ENCODE measurements at regions not wholly inside any gene's neighbourhood (a gene's known extent, or its start where the extent isn't known, plus 50 kb on each side); places are given as distances from the start of the nearest gene placed in this dataset.
"Not testable (repeated sequence)": the region's sequence is repeated elsewhere in the genome, so short reads cannot be mapped to it uniquely, and the experiment has no call there.

DNA sequence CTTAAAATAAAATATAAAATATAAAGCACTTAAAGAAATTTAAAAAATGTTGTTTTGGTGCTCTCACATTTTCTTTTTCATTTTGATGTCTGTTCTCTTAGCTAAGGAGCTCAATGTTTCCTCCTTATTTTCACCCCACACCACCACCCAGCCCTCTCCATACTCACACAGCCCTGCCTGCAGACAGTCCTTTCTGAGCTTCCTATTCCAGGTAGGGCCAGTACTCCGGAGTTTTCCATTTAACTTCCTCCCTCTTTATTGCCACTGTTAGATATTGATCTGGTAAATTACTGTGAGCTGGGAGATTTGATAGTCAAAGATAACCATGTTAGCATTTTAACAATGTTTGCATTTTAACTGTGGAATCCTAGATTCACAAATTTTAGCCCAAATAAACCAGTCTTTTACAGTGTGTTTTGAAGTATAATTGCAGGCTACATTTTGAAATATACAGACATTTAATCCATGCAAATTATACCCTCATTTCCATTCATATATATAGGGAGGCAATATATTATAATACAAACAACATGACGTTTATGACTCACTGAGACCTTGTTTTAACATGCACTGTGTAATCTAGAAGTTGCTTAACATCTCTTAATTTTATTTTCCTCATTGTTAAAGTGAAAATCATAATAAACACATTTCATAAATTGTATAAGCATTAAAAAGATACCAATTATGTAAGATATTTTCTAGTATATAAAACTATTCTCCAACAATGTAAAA is 927.1 kb downstream of the NR2F1-AS1 start:
- DNase-seq (ENCODE audit: low read depth) = no peak

DNA sequence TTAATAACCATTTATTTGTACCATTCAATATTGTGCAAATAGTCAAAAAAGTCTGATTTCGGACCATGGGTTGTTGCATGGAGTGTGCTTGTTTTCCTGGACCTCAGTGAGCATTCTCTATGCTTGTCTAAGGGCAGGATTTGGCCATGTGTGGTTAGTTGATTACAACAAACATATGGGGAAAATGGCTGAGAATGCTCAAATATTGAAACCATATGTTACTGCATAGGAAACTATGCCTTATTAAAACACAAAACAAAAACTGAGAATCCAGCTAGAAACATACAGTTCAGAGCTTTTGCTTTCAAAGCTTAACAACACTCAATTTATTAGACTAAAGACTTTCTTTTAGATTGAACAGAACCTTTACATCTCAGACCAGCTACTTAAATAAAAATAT is 928.3 kb downstream of the NR2F1-AS1 start:
- no peak for DNase-seq (ENCODE audit: low read depth)

DNA sequence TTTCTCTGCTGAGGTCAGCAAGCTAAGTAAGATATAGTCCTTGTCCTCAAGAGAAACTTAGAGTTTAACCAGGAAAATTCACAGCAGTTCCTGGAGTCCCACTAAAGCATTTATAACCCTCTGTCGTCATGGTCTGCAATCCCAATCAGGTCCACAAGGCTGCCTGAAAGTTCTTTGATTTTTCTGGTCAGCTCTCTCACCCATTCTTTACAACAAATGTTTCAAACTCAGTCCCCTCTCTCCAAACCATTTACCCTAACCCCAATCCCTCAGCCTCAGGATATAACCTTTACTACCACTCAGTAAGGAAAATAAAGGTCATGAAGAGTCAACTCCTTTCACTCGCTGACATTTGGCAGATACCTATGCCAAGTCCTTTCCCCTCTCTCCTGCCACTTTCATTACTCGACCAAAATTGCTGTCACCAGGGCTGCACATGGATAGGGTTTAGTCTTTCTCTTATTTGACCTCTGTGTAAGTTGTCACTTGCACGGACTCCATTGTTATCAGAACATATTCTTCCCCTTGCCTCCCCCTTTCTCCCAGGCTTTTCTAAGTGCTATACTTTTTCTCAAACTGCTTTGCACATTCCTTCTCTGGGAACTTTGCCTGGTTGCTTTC is 936.6 kb downstream of the NR2F1-AS1 start:
- DNase-seq (ENCODE audit: low read depth) = no peak

DNA sequence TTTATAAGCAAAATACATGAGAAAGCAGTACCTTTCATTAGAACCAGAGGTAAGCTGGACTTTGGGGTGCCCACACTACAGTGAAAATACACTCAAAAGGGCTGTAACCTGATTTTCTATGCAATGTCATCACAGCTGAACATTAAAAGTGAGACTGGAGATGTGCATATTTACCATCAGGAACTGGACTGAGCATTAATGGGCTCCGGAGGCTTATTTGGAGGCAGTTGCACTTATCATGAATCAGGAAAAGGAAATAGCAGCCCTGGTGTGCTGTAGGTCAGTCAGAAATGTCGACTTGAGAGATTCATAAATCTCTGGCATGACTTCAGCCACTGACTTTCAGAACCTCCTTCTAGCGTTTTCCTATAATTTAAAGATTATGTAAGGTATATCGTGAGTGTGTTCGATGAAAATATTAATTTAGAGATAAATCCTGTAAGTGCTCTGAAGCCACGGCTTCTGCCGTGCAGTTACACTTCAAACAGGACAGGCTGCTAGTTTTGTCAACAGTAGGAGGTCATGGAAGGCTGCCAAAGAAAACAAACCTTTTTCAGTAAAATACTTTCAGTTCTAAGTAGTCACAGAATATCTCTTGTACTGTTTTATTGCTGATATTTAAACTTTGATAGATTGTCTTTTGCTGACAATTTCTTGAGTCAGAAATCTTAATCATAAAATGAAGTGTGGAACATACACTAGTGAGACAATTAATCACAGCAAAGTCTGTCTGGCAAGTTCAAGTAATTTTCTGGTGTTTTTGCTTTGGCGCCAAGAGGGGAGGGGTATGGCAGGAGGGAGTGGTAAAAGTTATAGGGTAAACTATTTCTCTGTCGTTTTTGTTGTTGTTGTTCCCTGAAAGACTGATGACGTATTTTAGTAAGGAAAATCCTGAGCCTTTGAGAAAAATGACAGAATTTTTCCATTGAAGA is 939.7 kb downstream of the NR2F1-AS1 start:
- peak; percentile 67 for DNase-seq (ENCODE audit: low read depth)

DNA sequence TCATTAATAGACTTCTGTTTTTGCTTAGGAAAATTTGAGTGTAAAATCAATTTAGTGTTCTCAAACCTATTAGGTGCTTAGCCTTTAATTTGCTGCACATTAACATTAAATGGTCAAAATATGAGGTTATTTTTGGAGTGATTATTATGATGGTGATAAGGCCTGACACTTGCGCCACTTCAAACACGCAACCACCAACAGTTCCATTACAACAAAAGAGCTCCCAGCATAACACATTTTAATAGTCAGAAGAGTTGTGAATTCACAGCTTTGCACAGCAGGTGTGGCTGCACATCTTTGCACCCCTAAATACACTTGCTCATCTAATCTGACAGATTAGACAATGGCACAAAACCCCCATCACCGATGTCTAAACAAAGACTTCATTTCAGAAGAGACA is 940.7 kb downstream of the NR2F1-AS1 start:
- no peak for DNase-seq (ENCODE audit: low read depth)

DNA sequence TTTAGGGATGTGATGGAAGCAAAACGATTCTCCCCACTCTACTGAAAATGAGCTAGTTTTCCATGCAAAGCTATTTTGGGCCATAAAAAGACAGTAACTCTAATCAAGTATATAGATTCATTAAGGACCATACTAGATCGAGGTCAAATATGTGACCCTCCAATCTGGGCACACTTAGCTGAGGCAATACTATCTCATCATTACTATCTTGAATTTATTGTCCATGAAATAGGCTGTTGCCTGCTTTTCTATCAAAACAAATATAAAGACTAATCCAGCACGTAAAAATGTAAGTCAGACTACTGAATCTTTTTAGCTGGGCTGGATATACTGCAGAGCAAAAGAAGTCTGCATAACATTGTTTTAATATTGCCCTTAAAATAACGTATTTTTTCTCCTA is 943.1 kb downstream of the NR2F1-AS1 start:
- DNase-seq (ENCODE audit: low read depth) = no peak

DNA sequence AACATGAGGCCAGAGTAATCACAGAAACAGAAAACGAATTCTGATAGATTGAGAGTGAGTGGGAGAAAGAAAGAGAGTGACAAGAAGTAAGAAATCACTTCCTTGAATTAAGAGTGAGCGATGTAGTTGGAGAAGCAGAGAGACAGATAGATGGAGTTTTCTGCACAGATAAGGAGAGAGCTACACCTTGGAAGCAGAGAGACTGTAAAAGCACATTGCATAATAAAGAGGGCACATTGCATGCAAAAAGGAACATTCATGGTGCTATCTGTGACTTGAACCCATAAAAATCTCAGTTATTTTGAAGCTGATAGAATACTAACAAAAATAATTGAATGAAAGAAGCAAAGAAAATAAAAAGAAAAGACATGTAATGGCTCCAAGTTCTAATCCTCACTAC is 943.8 kb downstream of the NR2F1-AS1 start:
- no peak for DNase-seq (ENCODE audit: low read depth)

DNA sequence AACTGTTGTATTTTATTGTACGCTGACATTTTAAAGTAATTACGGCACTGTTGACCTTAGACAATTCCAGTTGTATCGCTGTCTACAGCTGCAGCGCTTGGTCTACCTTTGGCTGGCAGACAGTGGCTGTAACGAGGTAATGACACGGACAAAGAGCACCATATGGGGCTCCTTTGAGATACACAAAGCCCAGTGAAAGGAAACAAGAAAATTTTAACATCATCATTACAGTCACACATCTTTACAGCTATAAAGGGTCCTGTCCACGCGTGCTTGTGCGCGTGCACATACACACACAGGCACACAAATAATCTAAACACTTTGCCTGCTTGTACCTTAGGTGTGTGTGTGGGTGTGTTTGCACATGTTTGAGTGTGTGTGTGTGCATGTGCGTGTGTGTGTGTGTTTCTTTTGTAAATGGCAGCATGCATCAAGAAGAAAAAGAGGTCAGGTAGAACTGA is 946.0 kb downstream of the NR2F1-AS1 start:
- no peak for DNase-seq (ENCODE audit: low read depth)

DNA sequence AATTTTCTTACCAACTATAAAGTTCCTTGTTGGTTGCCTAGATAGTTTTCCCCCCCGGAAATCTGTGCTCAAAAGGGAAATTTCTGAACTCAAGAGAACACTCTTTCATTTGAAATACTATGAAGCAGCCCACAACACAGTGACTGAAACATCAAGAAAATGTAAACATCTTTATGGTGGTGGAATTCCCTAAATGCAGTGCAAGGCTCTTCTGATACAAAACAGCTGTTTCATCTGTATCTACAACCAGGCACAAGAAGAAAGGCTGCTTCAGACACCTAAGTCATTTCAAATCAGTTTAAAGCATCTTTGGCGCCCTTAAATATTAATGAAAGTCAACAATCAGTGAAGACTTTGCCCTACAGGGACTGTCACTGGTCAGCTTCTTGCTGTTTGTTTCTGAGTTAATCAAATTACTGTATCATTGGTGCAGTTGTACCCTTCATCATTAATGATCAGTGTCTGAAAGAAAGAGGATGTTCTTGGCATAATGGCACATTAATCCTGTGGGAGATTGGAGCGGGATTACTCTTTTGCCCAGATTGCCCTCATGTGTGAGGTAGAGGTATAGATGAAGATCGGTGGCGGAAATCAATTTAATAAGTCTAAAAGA is 947.0 kb downstream of the NR2F1-AS1 start:
- DNase-seq (ENCODE audit: low read depth) = no peak

DNA sequence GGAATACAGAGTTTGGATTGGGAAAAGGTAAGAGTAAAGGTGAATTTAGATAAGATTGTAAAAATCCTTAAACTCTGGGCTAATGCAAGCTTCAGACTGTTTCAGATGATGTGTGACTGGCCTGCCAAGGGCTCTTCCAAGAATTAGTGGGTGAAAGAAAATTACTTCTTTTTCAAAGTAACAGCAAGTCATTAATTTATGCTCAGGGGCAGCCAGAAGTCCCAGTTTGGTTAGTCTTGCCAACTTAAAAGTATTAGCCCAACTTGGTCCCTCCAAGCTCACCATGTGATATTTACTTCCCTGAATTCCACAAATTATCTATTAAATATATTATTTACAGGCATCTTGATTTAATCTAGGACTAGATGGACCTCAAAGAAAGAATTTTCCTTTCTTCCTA is 947.8 kb downstream of the NR2F1-AS1 start:
- no peak for DNase-seq (ENCODE audit: low read depth)

DNA sequence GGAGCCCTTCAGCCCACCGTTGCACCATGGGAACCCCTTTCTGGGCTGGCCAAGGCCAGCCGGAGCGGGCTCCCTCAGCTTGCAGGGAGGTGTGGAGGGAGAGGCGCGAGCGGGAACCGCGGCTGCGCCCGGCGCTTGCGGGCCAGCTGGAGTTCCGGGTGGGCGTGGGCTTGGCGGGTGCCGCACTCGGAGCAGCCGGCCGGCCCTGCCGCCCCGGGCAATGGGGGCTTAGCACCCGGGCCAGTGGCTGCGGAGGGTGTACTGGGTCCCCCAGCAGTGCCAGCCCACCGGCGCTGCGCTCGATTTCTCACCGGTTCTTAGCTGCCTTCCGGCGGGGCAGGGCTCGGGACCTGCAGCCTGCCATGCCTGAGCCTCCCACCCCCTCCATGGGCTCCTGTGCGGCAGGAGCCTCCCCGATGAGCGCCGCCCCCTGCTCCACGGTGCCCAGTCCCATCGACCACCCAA is 949.8 kb downstream of the NR2F1-AS1 start:
- not testable (repeated sequence) for DNase-seq (ENCODE audit: low read depth)

DNA sequence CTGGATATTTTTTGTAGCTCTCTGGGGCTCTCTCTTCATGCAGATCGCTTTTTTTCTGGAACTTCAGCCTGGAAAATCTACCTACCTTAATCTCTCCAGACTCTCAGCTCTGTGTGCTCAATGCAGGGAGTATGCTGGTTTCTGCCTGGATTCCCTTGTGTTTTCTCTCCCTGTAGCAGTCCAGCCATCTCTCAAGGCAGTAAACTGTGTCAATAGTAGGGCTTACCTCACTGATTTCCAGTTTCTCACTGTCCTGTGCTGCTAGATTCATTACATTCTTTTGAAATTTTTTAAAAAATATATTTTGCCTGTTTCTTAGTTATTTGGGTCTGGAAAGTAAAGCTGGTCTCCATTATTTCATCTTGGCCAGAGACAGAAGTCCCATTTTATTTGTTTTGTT is 951.4 kb downstream of the NR2F1-AS1 start:
- no peak for DNase-seq (ENCODE audit: low read depth)

DNA sequence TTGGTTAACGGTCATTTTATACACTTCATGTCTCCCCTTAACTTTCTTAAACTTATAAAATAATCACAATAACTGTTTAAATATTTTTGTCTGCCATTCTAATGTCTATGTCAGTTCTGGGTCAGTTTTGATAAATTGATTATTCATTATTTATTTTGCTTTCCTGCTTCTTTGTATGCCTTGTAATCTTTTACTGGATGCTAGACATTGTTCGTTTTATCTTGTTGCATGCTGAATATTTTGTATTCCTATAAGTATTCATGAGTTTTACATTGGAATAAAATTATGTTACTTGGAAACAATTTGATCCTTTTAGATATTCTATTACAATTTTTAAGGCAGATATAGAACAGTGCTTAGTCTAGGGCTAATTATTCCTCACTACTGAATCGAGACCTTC is 952.0 kb downstream of the NR2F1-AS1 start:
- DNase-seq (ENCODE audit: low read depth) = no peak

DNA sequence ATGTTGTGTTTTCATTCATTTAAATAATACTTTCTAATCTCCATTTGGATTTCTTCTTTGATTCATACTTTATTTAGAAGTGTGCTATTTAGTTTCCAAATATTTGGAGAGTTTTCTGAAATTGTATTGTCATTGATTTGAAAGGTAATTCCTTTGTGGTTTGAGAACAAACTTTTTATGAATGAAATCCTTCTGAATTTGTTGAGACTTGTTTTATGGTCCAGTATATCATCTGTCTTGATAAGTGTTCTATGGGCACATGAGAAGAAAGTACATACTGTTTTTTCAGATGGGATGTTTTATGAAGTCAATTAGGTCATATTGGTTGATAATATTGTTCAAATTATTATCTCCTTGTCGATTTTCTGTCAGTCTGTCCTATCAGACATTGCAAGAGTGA is 953.8 kb downstream of the NR2F1-AS1 start:
- DNase-seq (ENCODE audit: low read depth) = no peak

DNA sequence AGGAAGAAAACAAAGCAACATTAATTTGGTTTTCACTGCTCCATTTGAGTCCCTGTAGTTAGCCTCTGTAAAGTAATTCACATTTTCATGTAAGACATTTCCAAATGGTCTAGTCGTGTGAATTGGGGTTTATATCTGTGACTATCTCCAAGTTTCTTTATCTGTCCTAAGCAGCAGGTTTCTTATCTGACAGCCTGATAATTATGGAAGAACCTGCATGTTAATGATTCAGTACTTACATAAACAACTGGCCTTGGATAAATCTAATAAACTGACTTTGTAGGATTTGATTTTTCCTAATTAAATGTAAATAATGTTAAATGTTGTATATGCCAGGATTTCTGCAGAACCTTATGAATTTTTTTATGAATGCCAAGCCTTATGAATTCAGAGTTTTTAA is 964.9 kb downstream of the NR2F1-AS1 start:
- DNase-seq (ENCODE audit: low read depth) = no peak

DNA sequence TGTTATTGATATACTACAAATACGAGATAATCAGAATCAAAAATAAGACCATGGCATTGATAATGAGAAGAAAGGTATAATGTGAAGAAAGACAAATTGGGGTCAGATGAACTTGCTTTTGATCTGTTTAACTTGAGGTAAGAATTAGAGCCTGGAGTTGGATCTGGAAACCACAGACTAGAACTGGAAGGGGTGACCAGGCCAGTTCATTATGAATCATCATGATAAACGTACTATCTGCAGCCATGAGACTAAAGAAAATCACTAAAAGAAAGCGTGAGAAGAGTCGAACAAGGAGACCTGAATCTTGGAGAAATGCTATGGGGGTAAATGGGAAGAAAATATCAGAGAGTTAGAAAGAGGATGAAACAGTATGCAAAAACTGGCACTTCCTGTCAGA is 967.5 kb downstream of the NR2F1-AS1 start:
- DNase-seq (ENCODE audit: low read depth) = peak; percentile 17

DNA sequence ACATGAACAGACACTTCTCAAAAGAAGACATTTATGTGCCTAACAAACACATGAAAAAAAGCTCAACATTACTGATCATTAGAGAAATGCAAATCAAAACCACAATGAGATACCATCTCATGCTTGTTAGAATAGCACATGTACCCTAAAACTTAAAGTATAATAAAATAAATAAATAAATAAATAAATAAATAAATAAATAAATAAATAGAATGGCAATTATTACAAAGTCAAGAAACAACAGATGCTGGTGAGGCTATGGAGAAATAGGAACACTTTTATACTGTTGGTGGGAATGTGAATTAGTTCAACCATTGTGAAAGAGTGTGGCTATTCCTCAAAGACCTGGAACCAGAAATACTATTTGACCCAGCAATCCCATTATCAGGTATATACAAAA is 970.6 kb downstream of the NR2F1-AS1 start:
- not testable (repeated sequence) for DNase-seq (ENCODE audit: low read depth)

DNA sequence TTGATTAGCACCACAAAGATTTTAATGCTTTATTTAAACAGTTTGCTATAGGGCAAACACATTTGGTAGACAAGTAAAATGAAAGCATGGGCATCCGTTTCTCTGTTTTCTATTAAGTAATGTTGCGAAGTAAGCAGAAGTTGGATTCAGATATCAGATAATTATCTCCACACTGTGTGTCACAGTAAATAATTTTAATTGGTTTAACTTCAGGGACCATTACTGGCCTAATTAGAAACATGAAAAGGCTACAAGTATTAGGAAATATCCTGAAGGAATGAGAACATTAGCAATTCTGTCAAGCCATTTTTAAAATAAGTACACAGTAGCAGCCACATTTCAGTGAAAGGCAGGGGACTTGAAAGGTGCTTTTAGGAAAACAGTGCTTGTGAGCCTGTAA is 975.4 kb downstream of the NR2F1-AS1 start:
- no peak for DNase-seq (ENCODE audit: low read depth)

DNA sequence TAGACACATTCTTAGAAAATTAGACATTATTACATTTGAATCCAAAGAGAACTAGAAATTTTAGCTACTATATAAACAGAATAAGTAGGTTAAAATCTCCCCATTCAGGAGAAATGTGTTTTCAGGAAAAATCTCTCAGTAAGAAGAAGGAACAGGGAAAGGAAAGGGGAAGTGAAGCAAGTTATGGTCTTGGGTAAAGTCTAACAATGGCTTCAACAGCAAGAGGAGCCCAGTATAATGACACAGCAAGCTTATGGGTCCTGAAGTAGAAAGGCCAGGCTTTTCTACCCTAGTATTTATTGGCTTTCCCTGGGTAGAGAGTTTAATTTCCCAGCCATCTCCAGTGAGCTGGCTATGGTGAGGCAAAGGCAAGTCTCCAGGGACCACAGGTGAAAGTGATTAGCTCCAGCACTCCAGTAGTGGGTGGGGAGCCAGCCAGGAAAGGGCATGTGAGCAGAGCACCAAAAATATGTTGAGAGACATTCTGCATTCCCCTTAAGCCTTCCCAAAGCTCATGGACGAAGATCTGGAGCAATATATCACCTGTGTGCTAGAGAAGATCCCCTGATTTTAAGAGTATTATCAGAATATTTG is 981.7 kb downstream of the NR2F1-AS1 start:
- DNase-seq (ENCODE audit: low read depth) = peak; percentile 58

DNA sequence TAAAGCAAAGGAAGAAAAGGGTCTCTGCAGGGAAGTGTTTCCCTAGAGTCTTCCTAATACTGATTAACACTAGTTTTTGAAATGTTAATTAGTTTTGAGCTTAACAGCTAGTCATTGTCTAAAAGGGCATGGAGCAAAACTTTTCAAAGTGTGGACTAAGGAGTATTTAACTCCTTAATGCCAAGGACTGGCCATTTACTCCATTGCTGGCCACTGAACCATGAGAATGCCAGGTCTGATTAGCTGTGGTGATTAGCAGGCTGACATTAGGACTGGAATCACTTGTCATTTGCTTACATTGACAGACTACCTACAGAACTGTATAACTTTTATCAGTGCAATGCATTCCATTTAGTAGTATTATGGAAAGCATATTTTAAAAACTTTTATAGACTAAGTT is 987.0 kb downstream of the NR2F1-AS1 start:
- no peak for DNase-seq (ENCODE audit: low read depth)

DNA sequence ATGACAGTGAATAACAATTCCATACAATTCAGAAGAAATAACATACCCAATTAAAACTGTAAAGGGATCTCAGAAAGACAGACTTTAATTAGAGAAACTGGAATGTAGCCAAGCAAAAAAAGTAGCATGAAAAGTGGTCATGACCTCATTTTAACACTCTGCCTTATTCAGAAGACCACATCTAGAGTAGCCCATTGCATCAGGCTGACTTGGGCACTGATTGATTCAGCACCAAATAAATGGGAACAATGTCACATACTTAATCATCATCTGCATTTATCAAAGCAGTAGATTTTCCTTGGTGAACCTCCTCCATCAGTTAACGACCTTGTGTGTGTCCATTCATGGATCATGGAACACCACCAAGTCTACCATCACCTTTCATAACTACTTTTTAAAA is 992.1 kb downstream of the NR2F1-AS1 start:
- no peak for DNase-seq (ENCODE audit: low read depth)

Measured in myocyte (in vitro differentiated cells).